HL-60 (cell line): ENCODE measurements at regions not wholly inside any gene's neighbourhood (a gene's known extent, or its start where the extent isn't known, plus 50 kb on each side); places are given as distances from the start of the nearest gene placed in this dataset.

Experiments used
- DNase-seq, 2 experiments: peaks; one replicate each; pipeline ENCODE4 v3.0.0-alpha.2; 2010 to 2020; ENCODE audit warnings: low read depth in 1 of 2, low spot score in 1 of 2
- H3K27ac ChIP-seq: fragments of 250-450 bp; sonication (Bioruptor Pico); replicated peaks from 2 replicates; pipeline ENCODE4 v1.5.1; 2020; ENCODE audit warnings: mild to moderate bottlenecking, moderate library complexity
- H3K27me3 ChIP-seq: fragments of 250-450 bp; sonication (Bioruptor Pico); 2 replicates; pipeline ENCODE4 v1.5.1; 2021; ENCODE audit warnings: mild to moderate bottlenecking, moderate library complexity; ENCODE audit not compliant: insufficient read depth, poor library complexity, severe bottlenecking
- H3K4me3 ChIP-seq: replicated peaks from 2 replicates; pipeline ENCODE4 v1.5.1; 2011; ENCODE audit warnings: mild to moderate bottlenecking, control low read depth, low read length; ENCODE audit not compliant: insufficient read depth
- CTCF ChIP-seq: IDR thresholded peaks from one replicate; pipeline ENCODE4 v1.5.1; 2011; ENCODE audit warnings: low read length, control low read depth, inconsistent platforms; ENCODE audit not compliant: insufficient read depth
- GABPA ChIP-seq: IDR thresholded peaks from 2 replicates; pipeline ENCODE4 v1.6.1; 2012; ENCODE audit warnings: low read depth
- POLR2AphosphoS5 ChIP-seq: IDR thresholded peaks from 2 replicates; pipeline ENCODE4 v1.6.1; 2012; ENCODE audit warnings: low read depth
- SPI1 ChIP-seq: IDR thresholded peaks from 2 replicates; pipeline ENCODE4 v1.6.1; 2012; ENCODE audit warnings: low read depth, mild to moderate bottlenecking, borderline replicate concordance
- TF ChIP-seq, protein P1 (sequence below): IDR thresholded peaks from 2 replicates; pipeline ENCODE4 v1.6.1; 2012; ENCODE audit warnings: low read depth; ENCODE audit not compliant: insufficient replicate concordance

- Histone ChIP-seq H3K27ac (no peak overlapping the region), H3K27me3 (no peaks in the 10 kb centered on the region), H3K4me3 (no peak overlapping the region)
- no peak for DNase-seq
- TF ChIP-seq POLR2AphosphoS5 = no peak
- no peak for TF ChIP-seq CTCF
- TF ChIP-seq SPI1 = no peak
- TF ChIP-seq GABPA = no peak
- TF ChIP-seq, protein P1, sequence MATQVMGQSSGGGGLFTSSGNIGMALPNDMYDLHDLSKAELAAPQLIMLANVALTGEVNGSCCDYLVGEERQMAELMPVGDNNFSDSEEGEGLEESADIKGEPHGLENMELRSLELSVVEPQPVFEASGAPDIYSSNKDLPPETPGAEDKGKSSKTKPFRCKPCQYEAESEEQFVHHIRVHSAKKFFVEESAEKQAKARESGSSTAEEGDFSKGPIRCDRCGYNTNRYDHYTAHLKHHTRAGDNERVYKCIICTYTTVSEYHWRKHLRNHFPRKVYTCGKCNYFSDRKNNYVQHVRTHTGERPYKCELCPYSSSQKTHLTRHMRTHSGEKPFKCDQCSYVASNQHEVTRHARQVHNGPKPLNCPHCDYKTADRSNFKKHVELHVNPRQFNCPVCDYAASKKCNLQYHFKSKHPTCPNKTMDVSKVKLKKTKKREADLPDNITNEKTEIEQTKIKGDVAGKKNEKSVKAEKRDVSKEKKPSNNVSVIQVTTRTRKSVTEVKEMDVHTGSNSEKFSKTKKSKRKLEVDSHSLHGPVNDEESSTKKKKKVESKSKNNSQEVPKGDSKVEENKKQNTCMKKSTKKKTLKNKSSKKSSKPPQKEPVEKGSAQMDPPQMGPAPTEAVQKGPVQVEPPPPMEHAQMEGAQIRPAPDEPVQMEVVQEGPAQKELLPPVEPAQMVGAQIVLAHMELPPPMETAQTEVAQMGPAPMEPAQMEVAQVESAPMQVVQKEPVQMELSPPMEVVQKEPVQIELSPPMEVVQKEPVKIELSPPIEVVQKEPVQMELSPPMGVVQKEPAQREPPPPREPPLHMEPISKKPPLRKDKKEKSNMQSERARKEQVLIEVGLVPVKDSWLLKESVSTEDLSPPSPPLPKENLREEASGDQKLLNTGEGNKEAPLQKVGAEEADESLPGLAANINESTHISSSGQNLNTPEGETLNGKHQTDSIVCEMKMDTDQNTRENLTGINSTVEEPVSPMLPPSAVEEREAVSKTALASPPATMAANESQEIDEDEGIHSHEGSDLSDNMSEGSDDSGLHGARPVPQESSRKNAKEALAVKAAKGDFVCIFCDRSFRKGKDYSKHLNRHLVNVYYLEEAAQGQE = no peak
These were observed 77.7 kb upstream of the B3GAT1 start for GRCh38 chr11:134489728-134490127.

DNA sequence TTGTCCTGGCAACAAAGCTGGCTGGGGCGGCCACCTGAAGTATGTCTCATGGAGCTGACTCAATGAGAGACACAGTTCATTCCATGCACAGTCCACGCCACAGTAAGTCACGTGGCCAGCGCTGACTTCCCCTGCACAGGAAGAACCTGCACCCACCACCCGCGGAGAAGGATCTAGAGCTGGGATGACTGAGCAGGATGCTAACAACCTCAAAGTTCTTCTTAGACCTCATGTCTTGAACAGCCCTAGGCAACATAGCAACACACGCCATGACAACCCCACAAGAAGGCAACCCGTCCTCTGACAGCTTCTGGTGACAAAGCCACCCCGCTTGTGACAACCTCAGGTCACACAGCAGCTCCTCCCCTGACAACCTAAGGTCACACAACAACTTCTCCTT is 76.9 kb upstream of the B3GAT1 start:
- Histone ChIP-seq H3K27me3 (no peaks in the 10 kb centered on the region), H3K27ac (no peak overlapping the region), H3K4me3 (no peak overlapping the region)
- DNase-seq = no peak
- no peak for TF ChIP-seq POLR2AphosphoS5
- TF ChIP-seq GABPA = no peak
- TF ChIP-seq SPI1 = no peak
- no peak for TF ChIP-seq CTCF
- TF ChIP-seq, protein P1 = no peak

DNA sequence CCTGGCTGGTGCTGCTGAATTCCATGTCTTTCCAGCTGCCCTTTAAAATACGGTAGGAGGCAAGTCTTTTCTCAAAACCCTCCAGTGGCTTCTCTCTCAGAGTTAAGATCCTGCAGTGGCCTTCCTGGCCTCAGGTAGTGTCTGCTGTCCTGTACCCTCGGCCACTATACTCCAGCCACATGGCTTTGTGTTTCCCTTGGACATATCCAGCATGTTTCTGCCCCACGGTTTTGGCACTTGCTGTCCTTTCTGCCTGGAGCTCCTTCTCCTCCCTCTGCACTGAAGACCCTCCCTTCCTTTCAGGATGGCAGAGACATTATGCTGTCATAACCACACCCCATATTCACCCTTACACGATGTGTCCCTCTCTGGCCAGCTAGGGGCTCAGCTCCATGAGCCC is 76.5 kb upstream of the B3GAT1 start:
- no peak for DNase-seq
- Histone ChIP-seq H3K4me3 (no peak overlapping the region), H3K27me3 (no peaks in the 10 kb centered on the region), H3K27ac (no peak overlapping the region)
- no peak for TF ChIP-seq SPI1
- no peak for TF ChIP-seq GABPA
- TF ChIP-seq, protein P1 = no peak
- TF ChIP-seq POLR2AphosphoS5 = no peak
- no peak for TF ChIP-seq CTCF
